Naive B cell (primary cell): ENCODE measurements at regions not wholly inside any gene's neighbourhood (a gene's known extent, or its start where the extent isn't known, plus 50 kb on each side); places are given as distances from the start of the nearest gene placed in this dataset.
"Not testable (repeated sequence)": the region's sequence is repeated elsewhere in the genome, so short reads cannot be mapped to it uniquely, and the experiment has no call there.

Experiments used
- ATAC-seq, 2 donors: fragments of 150-1000 bp; cut with Tn5 transposase; 2 replicates each; pipeline ENCODE4 v1.10.0; 2021; ENCODE audit warnings: low read depth in 2 of 2, mild to moderate bottlenecking in 2 of 2, moderate library complexity in 2 of 2
- DNase-seq: peaks from one replicate; pipeline ENCODE4 v3.0.0; 2022
- H3K27ac Mint-ChIP-seq, 6 donors: one replicate each; pipeline ENCODE4 v1.8.0; 2020 to 2022; ENCODE audit warnings: mild to moderate bottlenecking in 6 of 6, mixed read lengths in 6 of 6, moderate library complexity in 5 of 6, inconsistent platforms in 2 of 6
- H3K27me3 Mint-ChIP-seq, 3 donors: one replicate each; pipeline ENCODE4 v1.8.0; 2021 to 2022; ENCODE audit warnings: mixed read lengths in 3 of 3, mild to moderate bottlenecking in 1 of 3
- H3K36me3 Mint-ChIP-seq, 2 donors: one replicate each; pipeline ENCODE4 v1.8.0; 2020 to 2022; ENCODE audit warnings: mixed read lengths in 2 of 2, inconsistent platforms in 1 of 2, mild to moderate bottlenecking in 1 of 2
- H3K4me1 Mint-ChIP-seq, 3 donors: one replicate each; pipeline ENCODE4 v1.8.0; 2020 to 2022; ENCODE audit warnings: mixed read lengths in 3 of 3, inconsistent platforms in 1 of 3, mild to moderate bottlenecking in 1 of 3, moderate library complexity in 1 of 3
- H3K4me3 Mint-ChIP-seq, 8 donors: one replicate each; pipeline ENCODE4 v1.8.0; 2020 to 2022; ENCODE audit warnings: mild to moderate bottlenecking in 8 of 8, mixed read lengths in 8 of 8, moderate library complexity in 8 of 8, inconsistent platforms in 2 of 8
- H3K9me3 Mint-ChIP-seq, 7 donors: one replicate each; pipeline ENCODE4 v1.8.0; 2020 to 2022; ENCODE audit warnings: mixed read lengths in 7 of 7, mild to moderate bottlenecking in 5 of 7, inconsistent platforms in 2 of 7, moderate library complexity in 1 of 7

DNA sequence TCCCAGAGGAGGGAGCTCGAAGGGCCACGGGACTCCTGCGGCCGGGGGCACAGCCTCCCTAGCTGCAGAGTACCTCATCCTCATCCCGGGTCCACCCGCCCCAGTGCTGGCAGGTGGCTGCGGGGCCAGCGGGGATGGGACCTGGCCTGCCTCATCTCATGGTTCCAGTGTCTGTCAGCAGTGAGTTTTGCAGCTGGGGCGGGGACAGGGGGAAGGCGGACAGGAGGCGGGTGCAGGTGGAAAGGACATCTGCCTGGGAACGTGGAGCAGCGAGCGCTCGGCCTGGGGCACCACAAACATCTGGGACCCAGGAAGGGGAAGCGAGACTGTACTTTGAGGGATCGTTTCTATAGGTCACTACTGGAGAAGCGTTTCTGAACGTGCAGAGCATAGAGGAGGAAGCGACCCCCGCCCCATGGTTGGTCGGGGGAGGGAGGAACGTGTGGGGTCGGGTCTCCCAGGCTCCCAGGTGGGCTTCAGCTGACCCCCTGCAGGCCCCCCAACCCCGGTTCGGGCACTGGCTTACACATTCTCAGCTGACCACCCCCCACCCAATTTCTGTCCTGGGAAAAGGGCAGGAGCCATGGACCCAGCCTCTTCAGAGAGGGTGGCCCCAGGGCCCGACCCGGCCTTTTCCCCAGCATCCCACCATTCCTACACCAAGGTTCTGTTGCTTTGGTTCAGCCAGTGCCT is 56.5 kb upstream of the NOTCH1 start:
- Mint-ChIP-seq H3K27me3 (peaks cover 7 to 32% (median 16%) of the 10 kb centered on the region in 3 donors), H3K4me3 (no peak overlapping the region), H3K9me3 (peaks cover 0 to 5% (median 0%) of the 10 kb centered on the region in 7 donors), H3K4me1 (peaks cover 4 to 9% (median 4%) of the 10 kb centered on the region in 3 donors), H3K36me3 (no peaks in the 10 kb centered on the region), H3K27ac (peak overlapping the region in 1 of 6 donors; percentile 38)
- DNase-seq (no peak), ATAC-seq (no peak)

DNA sequence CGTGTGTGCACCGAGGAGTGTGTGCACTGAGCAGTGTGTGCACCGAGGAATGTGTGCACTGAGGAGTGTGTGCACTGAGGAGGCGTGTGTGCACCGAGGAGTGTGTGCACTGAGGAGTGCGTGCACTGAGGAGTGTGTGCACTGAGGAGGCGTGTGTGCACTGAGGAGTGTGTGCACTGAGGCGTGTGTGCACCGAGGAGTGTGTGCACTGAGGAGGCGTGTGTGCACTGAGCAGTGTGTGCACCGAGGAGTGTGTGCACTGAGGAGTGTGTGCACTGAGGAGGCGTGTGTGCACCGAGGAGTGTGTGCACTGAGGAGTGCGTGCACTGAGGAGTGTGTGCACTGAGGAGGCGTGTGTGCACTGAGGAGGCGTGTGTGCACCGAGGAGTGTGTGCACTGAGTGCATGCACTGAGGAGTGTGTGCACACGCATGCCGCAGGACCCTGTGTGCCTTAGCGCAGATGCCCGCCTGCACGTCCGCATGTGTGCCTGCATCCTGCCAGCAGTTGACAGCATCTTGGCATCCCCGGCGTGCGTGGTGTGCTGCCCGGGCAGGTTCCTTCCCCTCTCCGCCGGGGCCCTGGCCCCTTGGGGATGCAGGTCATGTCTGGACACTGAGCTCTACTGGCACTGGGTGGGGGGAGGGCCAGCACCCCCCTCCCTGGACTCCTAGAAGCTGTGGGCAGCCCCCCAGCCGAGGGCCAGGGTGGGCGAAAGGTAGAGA is 55.6 kb upstream of the NOTCH1 start:
- not testable (repeated sequence) for H3K9me3 Mint-ChIP-seq, H3K36me3 Mint-ChIP-seq, DNase-seq, H3K4me3 Mint-ChIP-seq, ATAC-seq, H3K4me1 Mint-ChIP-seq
- H3K27me3 Mint-ChIP-seq = peaks cover 7 to 32% (median 16%) of the 10 kb centered on the region in 3 donors
- peak overlapping the region in 1 of 6 donors; percentile 93 for H3K27ac Mint-ChIP-seq

DNA sequence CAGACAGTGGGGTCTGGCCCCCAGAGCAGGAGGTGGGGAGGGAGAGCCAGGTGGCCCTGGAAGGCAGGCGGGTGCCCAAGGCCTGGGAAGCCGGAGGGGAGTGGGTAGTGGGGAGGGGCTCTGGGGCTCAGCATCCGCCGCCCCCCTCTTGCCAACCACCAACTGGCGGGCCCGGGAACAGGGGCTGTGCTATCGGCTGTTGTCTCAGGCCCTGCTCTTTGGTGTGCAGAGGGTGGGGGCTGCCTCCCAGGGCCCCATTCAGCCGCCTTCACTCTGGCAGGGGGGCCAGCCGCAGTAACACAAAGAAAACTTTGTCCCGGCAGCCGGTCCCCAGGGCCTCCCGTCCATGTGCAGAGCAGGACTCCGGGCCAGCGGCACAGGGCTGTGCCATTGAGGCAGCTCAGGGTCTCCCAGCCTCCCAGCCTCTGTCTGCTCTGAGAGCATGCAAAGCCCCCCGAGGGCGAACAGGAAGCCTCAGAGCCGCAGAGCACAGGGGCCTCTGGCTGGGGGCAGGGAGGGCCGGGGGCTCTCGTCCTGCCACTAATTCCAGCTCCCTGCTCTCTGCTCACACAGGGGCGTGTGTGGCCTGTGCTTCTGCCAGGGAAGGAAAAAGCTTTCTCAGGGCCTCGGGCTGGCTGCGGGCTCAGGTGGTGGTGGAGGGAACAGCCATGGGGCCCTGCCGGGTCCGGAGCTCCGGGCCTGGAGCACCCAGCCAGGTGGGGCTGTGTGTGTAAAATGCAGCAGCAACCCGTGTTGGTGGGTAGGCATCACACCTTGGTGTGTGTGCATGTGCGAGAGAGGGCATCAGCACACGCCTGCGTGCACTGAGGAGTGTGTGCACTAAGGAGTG is 54.2 kb upstream of the NOTCH1 start:
- Mint-ChIP-seq H3K27ac (no peak overlapping the region), H3K36me3 (no peaks in the 10 kb centered on the region), H3K9me3 (peaks cover 0 to 5% (median 0%) of the 10 kb centered on the region in 7 donors), H3K4me3 (no peak overlapping the region), H3K27me3 (peaks cover 7 to 23% (median 8%) of the 10 kb centered on the region in 3 donors), H3K4me1 (peaks cover 4 to 9% (median 4%) of the 10 kb centered on the region in 3 donors)
- ATAC-seq = no peak
- DNase-seq = no peak

DNA sequence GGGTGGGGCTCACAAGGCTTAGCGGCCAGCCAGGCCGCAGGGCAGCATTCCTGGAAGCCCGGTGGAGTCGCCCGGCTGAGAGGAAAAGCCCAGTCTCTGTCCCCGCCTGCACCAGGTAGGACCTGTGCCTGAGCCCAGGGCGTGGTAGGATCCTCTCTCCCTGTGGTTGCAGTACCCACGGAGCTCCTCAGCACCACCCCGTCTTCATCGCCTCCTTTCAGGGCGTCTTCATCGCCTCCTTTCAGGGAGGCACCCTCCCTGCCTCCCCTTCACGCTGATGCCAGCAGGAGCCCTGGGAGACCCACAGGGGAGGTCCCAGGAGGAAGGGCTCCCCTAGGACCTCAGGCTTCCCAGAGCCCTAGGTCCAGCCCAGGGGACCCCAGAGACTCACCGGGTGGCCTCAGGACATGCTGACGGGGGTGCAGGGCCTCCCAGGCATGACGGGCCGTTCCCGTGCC is 53.3 kb upstream of the NOTCH1 start:
- no peak for DNase-seq
- H3K4me3 Mint-ChIP-seq = no peak overlapping the region
- H3K4me1 Mint-ChIP-seq = peaks cover 4 to 9% (median 4%) of the 10 kb centered on the region in 3 donors
- H3K36me3 Mint-ChIP-seq = no peaks in the 10 kb centered on the region
- peaks cover 7 to 17% (median 7%) of the 10 kb centered on the region in 3 donors for H3K27me3 Mint-ChIP-seq
- H3K27ac Mint-ChIP-seq = no peak overlapping the region
- no peak for ATAC-seq
- peaks cover 0 to 5% (median 0%) of the 10 kb centered on the region in 7 donors for H3K9me3 Mint-ChIP-seq

DNA sequence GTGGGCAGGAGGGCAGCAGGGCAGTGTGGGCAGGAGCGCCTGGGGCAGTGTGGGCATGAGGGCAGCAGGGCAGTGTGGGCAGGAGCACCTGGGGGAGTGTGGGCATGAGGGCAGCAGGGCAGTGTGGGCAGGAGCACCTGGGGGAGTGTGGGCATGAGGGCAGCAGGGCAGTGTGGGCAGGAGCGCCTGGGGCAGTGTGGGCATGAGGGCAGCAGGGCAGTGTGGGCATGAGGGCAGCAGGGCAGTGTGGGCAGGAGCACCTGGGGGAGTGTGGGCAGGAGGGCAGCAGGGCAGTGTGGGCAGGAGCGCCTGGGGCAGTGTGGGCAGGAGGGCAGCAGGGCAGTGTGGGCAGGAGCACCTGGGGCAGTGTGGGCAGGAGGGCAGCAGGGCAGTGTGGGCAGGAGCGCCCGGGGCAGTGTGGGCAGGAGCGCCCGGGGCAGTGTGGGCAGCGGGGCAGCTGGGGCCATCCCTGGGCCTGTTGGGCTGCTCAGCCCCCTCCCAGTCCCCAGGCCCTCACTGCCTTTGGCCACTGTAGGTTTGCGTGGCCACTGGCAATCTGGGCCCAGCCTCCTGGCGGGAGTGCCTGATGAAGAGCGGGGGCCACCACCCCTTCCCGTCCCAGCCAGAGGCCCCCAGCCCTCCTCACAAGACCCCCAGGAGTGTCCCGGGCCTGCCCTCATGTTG is 52.7 kb upstream of the NOTCH1 start:
- DNase-seq, ATAC-seq, H3K4me3 Mint-ChIP-seq, H3K9me3 Mint-ChIP-seq, H3K36me3 Mint-ChIP-seq, H3K4me1 Mint-ChIP-seq, H3K27ac Mint-ChIP-seq: not testable (repeated sequence)
- H3K27me3 Mint-ChIP-seq = peaks cover 2 to 12% (median 7%) of the 10 kb centered on the region in 3 donors

DNA sequence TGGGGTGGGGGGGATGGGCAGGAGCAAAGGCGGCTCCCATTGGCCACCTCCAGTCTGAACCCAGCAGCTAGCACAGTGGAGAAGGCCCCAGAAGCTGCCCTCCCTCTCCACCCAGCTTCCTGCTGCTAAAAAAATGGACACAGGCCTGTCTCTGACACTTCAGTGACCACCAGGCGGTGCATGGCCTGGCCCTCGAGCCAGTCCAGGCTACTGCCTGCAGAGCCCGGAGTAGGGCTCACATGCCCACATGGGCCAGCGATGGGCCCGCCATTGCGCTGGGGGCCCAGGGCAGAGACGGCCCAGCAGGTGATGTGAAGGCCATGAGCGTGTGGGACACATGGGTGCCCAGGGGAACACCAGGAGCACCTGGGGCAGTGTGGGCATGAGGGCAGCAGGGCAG is 52.1 kb upstream of the NOTCH1 start:
- Mint-ChIP-seq H3K4me1 (peaks cover 4 to 5% (median 4%) of the 10 kb centered on the region in 3 donors), H3K27me3 (peaks cover 0 to 8% (median 4%) of the 10 kb centered on the region in 3 donors), H3K9me3 (peaks cover 0 to 5% (median 0%) of the 10 kb centered on the region in 7 donors), H3K27ac (no peak overlapping the region), H3K4me3 (no peak overlapping the region), H3K36me3 (no peaks in the 10 kb centered on the region)
- no peak for ATAC-seq
- no peak for DNase-seq

DNA sequence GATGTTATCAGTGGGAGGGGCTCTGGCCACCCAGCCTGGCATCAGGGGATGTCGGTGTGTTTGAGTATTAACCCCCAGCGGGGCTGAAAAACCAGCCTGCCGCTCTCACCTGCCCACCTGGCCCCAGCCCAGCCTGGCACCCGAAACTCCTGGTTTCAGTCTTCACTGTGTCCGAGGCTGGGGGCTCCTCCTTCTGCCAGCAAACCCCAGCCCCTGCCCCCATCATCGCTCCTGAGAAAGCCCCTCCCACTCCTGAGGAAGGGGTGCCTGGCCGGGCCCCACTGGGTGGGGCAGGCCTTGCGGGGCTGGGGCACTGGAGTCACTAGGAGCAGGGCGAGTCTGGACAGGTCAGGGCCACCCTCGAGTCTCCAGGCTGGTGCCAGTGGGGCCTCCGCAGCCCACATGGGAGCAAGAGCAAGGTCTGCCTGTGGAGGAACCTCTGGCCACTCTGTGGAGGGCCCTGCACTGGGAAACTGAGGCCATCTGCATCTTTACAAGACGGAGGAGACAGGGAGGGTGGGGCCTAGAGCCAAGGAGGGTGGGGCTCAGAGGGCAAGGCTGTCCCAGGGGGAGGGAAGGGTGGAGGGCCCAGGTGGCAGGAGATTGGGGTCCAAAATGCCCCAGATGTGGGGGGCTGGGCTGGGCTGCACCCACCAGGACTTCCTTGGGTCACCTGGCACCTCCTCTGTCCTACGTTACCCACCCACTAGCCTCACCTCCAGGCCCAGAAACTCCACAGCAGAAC is 51.5 kb upstream of the NOTCH1 start:
- DNase-seq (no peak), ATAC-seq (no peak)
- no peak overlapping the region for H3K4me3 Mint-ChIP-seq
- H3K27ac Mint-ChIP-seq = no peak overlapping the region
- H3K36me3 Mint-ChIP-seq = no peaks in the 10 kb centered on the region
- peaks cover 0 to 5% (median 0%) of the 10 kb centered on the region in 3 donors for H3K27me3 Mint-ChIP-seq
- H3K4me1 Mint-ChIP-seq = peaks cover 4 to 5% (median 4%) of the 10 kb centered on the region in 3 donors
- H3K9me3 Mint-ChIP-seq = peaks cover 0 to 5% (median 0%) of the 10 kb centered on the region in 7 donors

DNA sequence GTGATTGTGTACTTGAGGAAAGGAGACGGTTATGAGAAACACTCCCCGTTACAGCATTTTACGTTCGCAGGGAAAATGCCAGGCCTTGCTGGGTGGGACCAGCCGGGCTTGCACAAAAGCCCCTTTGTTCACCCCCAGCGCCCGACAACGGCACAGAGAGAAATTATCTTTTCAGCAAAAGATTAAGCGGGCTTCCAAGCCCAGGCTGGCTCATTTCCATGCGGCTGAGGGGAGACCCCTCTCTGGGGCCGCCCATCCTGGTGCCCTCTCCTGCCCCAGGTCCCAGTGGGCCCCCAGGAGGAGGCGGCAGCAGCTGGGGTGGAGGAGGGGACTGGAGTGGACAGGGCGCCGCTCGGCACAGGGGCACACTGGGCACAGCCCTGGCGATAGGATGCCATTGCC is 50.8 kb upstream of the NOTCH1 start:
- DNase-seq (no peak), ATAC-seq (no peak)
- peaks cover 0 to 5% (median 0%) of the 10 kb centered on the region in 3 donors for H3K27me3 Mint-ChIP-seq
- H3K4me1 Mint-ChIP-seq = peaks cover 4 to 5% (median 4%) of the 10 kb centered on the region in 3 donors
- H3K4me3 Mint-ChIP-seq = no peak overlapping the region
- no peak overlapping the region for H3K27ac Mint-ChIP-seq
- no peaks in the 10 kb centered on the region for H3K36me3 Mint-ChIP-seq
- peaks cover 0 to 5% (median 0%) of the 10 kb centered on the region in 7 donors for H3K9me3 Mint-ChIP-seq

DNA sequence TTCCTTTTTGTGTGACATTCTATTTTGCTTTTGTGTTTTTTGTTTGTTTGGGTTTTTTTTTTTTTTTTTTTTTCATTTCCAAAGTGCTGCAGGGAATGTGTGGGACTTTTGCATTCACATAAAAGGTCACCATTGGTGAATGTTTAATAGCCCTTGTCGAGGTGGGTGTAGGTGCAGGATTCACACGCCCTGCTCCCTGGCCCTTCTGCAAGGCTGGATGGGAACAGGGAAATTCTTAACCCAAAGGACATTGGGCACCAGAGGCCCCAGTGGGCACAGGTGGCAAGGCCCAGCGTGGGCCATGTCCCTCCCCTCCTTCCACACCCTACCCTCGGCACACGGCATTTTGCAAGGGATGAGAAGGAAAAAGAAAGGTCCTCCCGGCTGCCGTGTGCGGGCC is 50.4 kb upstream of the NOTCH1 start:
- DNase-seq = no peak
- H3K4me3 Mint-ChIP-seq = no peak overlapping the region
- peaks cover 0 to 5% (median 0%) of the 10 kb centered on the region in 3 donors for H3K27me3 Mint-ChIP-seq
- peaks cover 4 to 5% (median 4%) of the 10 kb centered on the region in 3 donors for H3K4me1 Mint-ChIP-seq
- H3K9me3 Mint-ChIP-seq = peaks cover 0 to 5% (median 0%) of the 10 kb centered on the region in 7 donors
- ATAC-seq = no peak
- no peaks in the 10 kb centered on the region for H3K36me3 Mint-ChIP-seq
- no peak overlapping the region for H3K27ac Mint-ChIP-seq

DNA sequence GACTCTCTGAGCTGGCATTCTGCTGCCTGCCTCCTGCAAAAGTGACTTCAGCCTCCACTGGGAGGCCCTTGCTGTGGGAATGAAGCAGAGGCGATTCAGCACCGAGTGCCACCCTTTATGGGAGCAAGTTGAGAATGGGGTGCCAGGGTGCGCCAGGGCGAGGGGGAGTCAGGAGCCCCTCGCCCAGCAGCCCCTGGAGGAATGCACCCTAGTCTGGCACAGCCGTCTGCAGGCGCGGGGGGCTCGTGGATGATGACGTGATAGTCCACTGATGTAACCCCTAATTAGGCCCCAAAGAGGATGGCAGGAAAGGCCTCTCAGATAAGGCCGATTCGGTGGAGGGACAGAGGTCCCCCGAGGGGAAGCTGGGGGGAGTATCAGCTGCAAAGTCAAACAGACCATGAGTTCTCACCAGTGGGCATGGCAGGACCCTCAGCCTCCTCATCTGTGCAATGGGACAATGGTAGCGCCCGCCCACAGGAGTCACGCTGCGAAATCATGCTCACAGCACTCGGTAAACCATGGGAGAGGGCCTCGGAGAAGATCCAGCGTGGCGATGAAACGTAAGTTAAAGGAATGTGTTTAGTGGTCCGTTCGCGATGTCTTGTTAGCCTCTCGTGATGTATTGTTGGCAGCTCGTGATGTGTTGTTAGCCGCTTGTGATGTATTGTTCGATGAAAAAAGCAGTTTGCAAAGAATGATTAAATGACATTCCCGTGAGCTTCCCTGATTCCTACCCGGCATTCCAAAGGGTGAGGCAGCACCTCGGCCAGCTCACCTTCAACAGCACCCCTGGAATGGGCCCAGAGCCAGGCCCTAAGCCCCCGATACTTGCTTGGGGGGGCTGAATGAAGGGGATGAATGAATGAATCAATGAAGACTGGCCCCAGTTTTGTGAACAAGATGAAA is 49.7 kb upstream of the NOTCH1 start:
- ATAC-seq (no peak), DNase-seq (no peak)

More for the DNA sequence above, 49.7 kb upstream of the NOTCH1 start:
- Mint-ChIP-seq H3K4me1 (peaks cover 0 to under 1% (median 0%) of the 10 kb centered on the region in 3 donors), H3K36me3 (no peaks in the 10 kb centered on the region), H3K9me3 (no peaks in the 10 kb centered on the region), H3K27me3 (peaks cover 0 to 5% (median 0%) of the 10 kb centered on the region in 3 donors), H3K27ac (no peak overlapping the region), H3K4me3 (peak overlapping the region in 1 of 8 donors; percentile 29)
